Astrocyte of the cerebellum (primary cell): ENCODE measurements at regions not wholly inside any gene's neighbourhood (a gene's known extent, or its start where the extent isn't known, plus 50 kb on each side); places are given as distances from the start of the nearest gene placed in this dataset.

Source experiments
- DNase-seq: peaks from one replicate; pipeline ENCODE4 v3.0.0-alpha.2; 2011; ENCODE audit warnings: low read depth
- H3K4me3 ChIP-seq: 2 replicates; pipeline ENCODE4 v1.5.1; 2011; ENCODE audit warnings: mild to moderate bottlenecking, low read depth, low read length, moderate library complexity
- CTCF ChIP-seq: IDR thresholded peaks from 2 replicates; pipeline ENCODE4 v1.5.1; 2012; ENCODE audit warnings: low read length, low read depth, moderate library complexity, mild to moderate bottlenecking; ENCODE audit errors: missing control alignments
- in situ Hi-C: cut with HindIII; loops from 2 replicates; pipeline ENCODE4 v1.10.0; 2017; ENCODE audit warnings: low sequenced_read_pairs

- DNase-seq = no peak
- in situ Hi-C loops = no loop called here
- no peak overlapping the region for H3K4me3 ChIP-seq
- TF ChIP-seq CTCF = no peak
Measured at GRCh38 chr7:25622695-25623094, 394.4 kb upstream of the NPVF start.

- TF ChIP-seq CTCF = no peak
- no peak overlapping the region for H3K4me3 ChIP-seq
- DNase-seq = no peak
- in situ Hi-C loops = no loop called here
Measured at GRCh38 chr7:25624051-25624450, 395.8 kb upstream of the NPVF start.

GRCh38 chr7:25624833-25625232, 396.5 kb upstream of the NPVF start:
- H3K4me3 ChIP-seq = no peak overlapping the region
- TF ChIP-seq CTCF = no peak
- DNase-seq = no peak
- in situ Hi-C loops = no loop called here

- no peak overlapping the region for H3K4me3 ChIP-seq
- TF ChIP-seq CTCF = no peak
- DNase-seq = no peak
- in situ Hi-C loops = no loop called here
Measured at GRCh38 chr7:25625306-25625992, 397.2 kb upstream of the NPVF start.

GRCh38 chr7:25626451-25627131, 398.3 kb upstream of the NPVF start:
- H3K4me3 ChIP-seq = no peak overlapping the region
- no peak for TF ChIP-seq CTCF
- in situ Hi-C loops = no loop called here
- no peak for DNase-seq

GRCh38 chr7:25628446-25628845, 400.2 kb upstream of the NPVF start:
- no peak overlapping the region for H3K4me3 ChIP-seq
- no peak for TF ChIP-seq CTCF
- in situ Hi-C loops = no loop called here
- DNase-seq = no peak
